CD4-positive, alpha-beta T cell (primary cell): ENCODE measurements at regions not wholly inside any gene's neighbourhood (a gene's known extent, or its start where the extent isn't known, plus 50 kb on each side); places are given as distances from the start of the nearest gene placed in this dataset.

Experiments used
- ATAC-seq: fragments of 200-7000 bp; cut with Tn5 transposase; one replicate; pipeline ENCODE4 v1.10.0; 2022; ENCODE audit warnings: mild to moderate bottlenecking; ENCODE audit not compliant: poor library complexity
- CTCF ChIA-PET: fragments of 350-600 bp; sonication (Branson Sonifier 250); formaldehyde crosslinking; loops from one replicate; lab custom pipeline; 2021; ENCODE audit warnings: antibody characterized with exemption, inconsistent platforms; lab: Charles Lee
- POLR2A ChIA-PET: fragments of 350-600 bp; sonication (Branson Sonifier 250); formaldehyde crosslinking; loops from one replicate; lab custom pipeline; 2021; ENCODE audit warnings: antibody characterized with exemption, inconsistent platforms; lab: Charles Lee
- DNase-seq, 14 experiments: peaks; one replicate each; pipeline ENCODE4 v3.0.0-alpha.2; 2013 to 2020; ENCODE audit warnings: mixed read lengths in 2 of 14
- H3K27ac ChIP-seq, 2 donors: one replicate each; pipeline versions ENCODE4 v1.5.1 to v1.7.0; 2013; ENCODE audit warnings: low read length in 2 of 2, low read depth in 1 of 2, mild to moderate bottlenecking in 1 of 2
- H3K27me3 ChIP-seq, 2 experiments: 1 replicate in 1 of 2; 2 replicates in 1 of 2; pipeline versions ENCODE4 v1.6.1 to v1.7.0; 2013; ENCODE audit warnings: low read length in 2 of 2, control low read depth in 1 of 2, mild to moderate bottlenecking in 1 of 2, moderate library complexity in 1 of 2; ENCODE audit not compliant: insufficient read depth in 2 of 2, control insufficient read depth in 1 of 2
- H3K36me3 ChIP-seq: one replicate; pipeline ENCODE4 v1.6.1; 2013; ENCODE audit warnings: low read length, control low read depth; ENCODE audit not compliant: insufficient read depth
- H3K4me1 ChIP-seq: one replicate; pipeline ENCODE4 v1.6.1; 2013; ENCODE audit warnings: low read length, control low read depth; ENCODE audit not compliant: insufficient read depth
- H3K4me3 ChIP-seq: one replicate; pipeline ENCODE4 v1.5.1; 2013; ENCODE audit warnings: mild to moderate bottlenecking, low read length, moderate library complexity
- H3K9me3 ChIP-seq, 2 experiments: 1 replicate in 1 of 2; 2 replicates in 1 of 2; pipeline versions ENCODE4 v1.6.1 to v1.7.0; 2013; ENCODE audit warnings: low read length in 2 of 2, mild to moderate bottlenecking in 2 of 2, control low read depth in 1 of 2, moderate library complexity in 1 of 2; ENCODE audit not compliant: control insufficient read depth in 1 of 2, insufficient read depth in 1 of 2
- H3K27ac Mint-ChIP-seq: one replicate; pipeline ENCODE4 v1.8.0; 2020; ENCODE audit warnings: mixed read lengths
- H3K27me3 Mint-ChIP-seq: one replicate; pipeline ENCODE4 v1.8.0; 2021; ENCODE audit warnings: mixed read lengths
- H3K36me3 Mint-ChIP-seq: one replicate; pipeline ENCODE4 v1.8.0; 2021; ENCODE audit warnings: low read depth, mixed read lengths
- H3K4me1 Mint-ChIP-seq: one replicate; pipeline ENCODE4 v1.8.0; 2021; ENCODE audit warnings: low read depth, mixed read lengths
- H3K4me3 Mint-ChIP-seq: one replicate; pipeline ENCODE4 v1.8.0; 2020; ENCODE audit warnings: mild to moderate bottlenecking, mixed read lengths
- H3K9me3 Mint-ChIP-seq: one replicate; pipeline ENCODE4 v1.8.0; 2020; ENCODE audit warnings: mixed read lengths
- CTCF ChIP-seq: fragments of 200-600 bp; IDR thresholded peaks from one replicate; pipeline ENCODE4 v1.8.0; 2022; ENCODE audit warnings: antibody characterized with exemption, mild to moderate bottlenecking
- intact Hi-C, 2 experiments: fragments of 100-400 bp; cut with DNase I in 1 of 2; cut with micrococcal nuclease in 1 of 2; formaldehyde crosslinking; loops; one replicate each; pipeline versions ENCODE4 v1.15.1 to v1.9.0; 2023 to 2025; cut with DNase I, micrococcal nuclease

GRCh38 chr3:56900801-56901200 is 99.1 kb upstream of the ARHGEF3 start:
- H3K9me3 ChIP-seq: no peaks in the 10 kb centered on the region
- no peaks in the 10 kb centered on the region for H3K27me3 ChIP-seq
- H3K4me3 ChIP-seq: no peak overlapping the region
- no peak for ATAC-seq
- CTCF ChIA-PET: no interaction called here
- H3K4me1 ChIP-seq: peaks cover 32% of the 10 kb centered on the region
- TF ChIP-seq CTCF: no peak
- POLR2A ChIA-PET: no interaction called here
- H3K4me3 Mint-ChIP-seq: no peak overlapping the region
- H3K9me3 Mint-ChIP-seq: no peaks in the 10 kb centered on the region
- DNase-seq: no peak
- H3K36me3 Mint-ChIP-seq: no peaks in the 10 kb centered on the region
- H3K27ac ChIP-seq: no peak overlapping the region
- peaks cover 65% of the 10 kb centered on the region for H3K4me1 Mint-ChIP-seq
- peaks cover 3% of the 10 kb centered on the region for H3K36me3 ChIP-seq
- H3K27me3 Mint-ChIP-seq: no peaks in the 10 kb centered on the region
- H3K27ac Mint-ChIP-seq: no peak overlapping the region
- intact Hi-C loops: no loop called here

GRCh38 chr3:56899851-56900250 is 98.1 kb upstream of the ARHGEF3 start:
- no peaks in the 10 kb centered on the region for H3K27me3 ChIP-seq
- no peaks in the 10 kb centered on the region for H3K36me3 Mint-ChIP-seq
- H3K36me3 ChIP-seq: peaks cover 3% of the 10 kb centered on the region
- no peaks in the 10 kb centered on the region for H3K9me3 ChIP-seq
- H3K4me1 Mint-ChIP-seq: peaks cover 66% of the 10 kb centered on the region
- intact Hi-C loops: no loop called here
- no peak overlapping the region for H3K4me3 Mint-ChIP-seq
- no peak overlapping the region for H3K4me3 ChIP-seq
- ATAC-seq: no peak
- POLR2A ChIA-PET: interaction anchor here (0.7 kb wide), 1 partner anchor 177 kb away, joined by 3 read pairs; no protein-coding TSS in a partner anchor
- TF ChIP-seq CTCF: no peak
- no peak overlapping the region for H3K27ac ChIP-seq
- H3K9me3 Mint-ChIP-seq: no peaks in the 10 kb centered on the region
- peak overlapping the region; percentile 29 for H3K27ac Mint-ChIP-seq
- no peaks in the 10 kb centered on the region for H3K27me3 Mint-ChIP-seq
- no peak for DNase-seq
- peaks cover 38% of the 10 kb centered on the region for H3K4me1 ChIP-seq
- CTCF ChIA-PET: no interaction called here

GRCh38 chr3:56899078-56899477 is 97.3 kb upstream of the ARHGEF3 start:
- Histone ChIP-seq H3K9me3 (no peaks in the 10 kb centered on the region), H3K27me3 (no peaks in the 10 kb centered on the region), H3K4me3 (no peak overlapping the region), H3K4me1 (peaks cover 42% of the 10 kb centered on the region), H3K36me3 (peaks cover 3% of the 10 kb centered on the region), H3K27ac (no peak overlapping the region)
- Mint-ChIP-seq H3K9me3 (no peaks in the 10 kb centered on the region), H3K4me1 (peaks cover 70% of the 10 kb centered on the region), H3K36me3 (no peaks in the 10 kb centered on the region), H3K4me3 (no peak overlapping the region), H3K27ac (no peak overlapping the region), H3K27me3 (no peaks in the 10 kb centered on the region)
- CTCF ChIA-PET: interaction anchor here (0.6 kb wide), 1 partner anchor 41 kb away, joined by 3 read pairs; no protein-coding TSS in a partner anchor
- ATAC-seq (no peak), DNase-seq (no peak)
- intact Hi-C loops: no loop called here
- POLR2A ChIA-PET: interaction anchor here (0.7 kb wide), 1 partner anchor 176 kb away, joined by 3 read pairs; no protein-coding TSS in a partner anchor
- TF ChIP-seq CTCF: no peak
